H9 (cell line): ENCODE measurements at regions not wholly inside any gene's neighbourhood (a gene's known extent, or its start where the extent isn't known, plus 50 kb on each side); places are given as distances from the start of the nearest gene placed in this dataset.

Experiments used
- DNase-seq: peaks from one replicate; pipeline ENCODE4 v3.0.0-alpha.2; 2017
- H2AFZ ChIP-seq: one replicate; pipeline ENCODE4 v1.6.1; 2013; ENCODE audit warnings: mild to moderate bottlenecking, low read length, control low read depth, moderate library complexity
- H2AK5ac ChIP-seq: 2 replicates; pipeline ENCODE4 v1.6.1; 2013; ENCODE audit warnings: low read length, control low read depth, mixed read lengths; ENCODE audit not compliant: insufficient read length
- H2BK120ac ChIP-seq: one replicate; pipeline ENCODE4 v1.6.1; 2013; ENCODE audit warnings: low read depth, mild to moderate bottlenecking, low read length, control low read depth, inconsistent platforms; ENCODE audit not compliant: poor library complexity, severe bottlenecking
- H2BK12ac ChIP-seq: 2 replicates; pipeline ENCODE4 v1.6.1; 2013; ENCODE audit warnings: low read length, control low read depth, mixed read lengths, low read depth; ENCODE audit not compliant: insufficient read length
- H2BK15ac ChIP-seq: 2 replicates; pipeline ENCODE4 v1.6.1; 2013; ENCODE audit warnings: low read depth, low read length, control low read depth
- H2BK20ac ChIP-seq: one replicate; pipeline ENCODE4 v1.6.1; 2013; ENCODE audit warnings: low read depth, mild to moderate bottlenecking, low read length, control low read depth, inconsistent platforms; ENCODE audit not compliant: poor library complexity, severe bottlenecking
- H2BK5ac ChIP-seq: 2 replicates; pipeline ENCODE4 v1.6.1; 2013; ENCODE audit warnings: low read length, control low read depth, mixed read lengths; ENCODE audit not compliant: insufficient read length
- H3K14ac ChIP-seq: 2 replicates; pipeline ENCODE4 v1.6.1; 2013; ENCODE audit warnings: low read length, control low read depth; ENCODE audit not compliant: insufficient read depth
- H3K18ac ChIP-seq: 2 replicates; pipeline ENCODE4 v1.6.1; 2013; ENCODE audit warnings: low read depth, mild to moderate bottlenecking, mixed read lengths, low read length, control low read depth; ENCODE audit not compliant: insufficient read length
- H3K23ac ChIP-seq: 2 replicates; pipeline ENCODE4 v1.6.1; 2013; ENCODE audit warnings: low read length, control low read depth, mixed read lengths, low read depth; ENCODE audit not compliant: insufficient read length
- H3K23me2 ChIP-seq: 2 replicates; pipeline ENCODE4 v1.6.1; 2013; ENCODE audit warnings: low read depth, mild to moderate bottlenecking, mixed read lengths, low read length, control low read depth; ENCODE audit not compliant: insufficient read length, poor library complexity, severe bottlenecking
- H3K27ac ChIP-seq: 2 replicates; pipeline ENCODE4 v1.5.1; 2013; ENCODE audit warnings: low read length, control low read depth, mixed read lengths, low read depth; ENCODE audit not compliant: insufficient read length
- H3K27me3 ChIP-seq: 2 replicates; pipeline ENCODE4 v1.6.1; 2013; ENCODE audit warnings: low read length, control low read depth, inconsistent platforms; ENCODE audit not compliant: insufficient read depth
- H3K4ac ChIP-seq: 2 replicates; pipeline ENCODE4 v1.6.1; 2013; ENCODE audit warnings: low read depth, mild to moderate bottlenecking, control low read depth, inconsistent platforms, low read length, moderate library complexity
- H3K4me1 ChIP-seq: 2 replicates; pipeline ENCODE4 v1.6.1; 2013; ENCODE audit warnings: low read length, control low read depth, inconsistent platforms; ENCODE audit not compliant: insufficient read depth
- H3K4me2 ChIP-seq: 2 replicates; pipeline ENCODE4 v1.6.1; 2013; ENCODE audit warnings: low read length, control low read depth, mixed read lengths; ENCODE audit not compliant: insufficient read length, insufficient read depth
- H3K56ac ChIP-seq: 2 replicates; pipeline ENCODE4 v1.6.1; 2013; ENCODE audit warnings: low read depth, mild to moderate bottlenecking, mixed read lengths, low read length, control low read depth; ENCODE audit not compliant: insufficient read length
- H3K79me1 ChIP-seq: 2 replicates; pipeline ENCODE4 v1.6.1; 2013; ENCODE audit warnings: low read depth, mild to moderate bottlenecking, moderate library complexity, low read length, control low read depth, inconsistent platforms; ENCODE audit not compliant: insufficient read depth, poor library complexity, severe bottlenecking
- H3K79me2 ChIP-seq: 2 replicates; pipeline ENCODE4 v1.6.1; 2013; ENCODE audit warnings: low read length, control low read depth, inconsistent platforms; ENCODE audit not compliant: insufficient read depth
- H3K9ac ChIP-seq: 2 replicates; pipeline ENCODE4 v1.6.1; 2013; ENCODE audit warnings: low read length, control low read depth, mixed read lengths; ENCODE audit not compliant: insufficient read length; ENCODE audit errors: extremely low read depth
- H3K9me3 ChIP-seq: one replicate; pipeline ENCODE4 v1.6.1; 2013; ENCODE audit warnings: low read depth, low read length, inconsistent platforms; ENCODE audit not compliant: control insufficient read depth
- H3T11ph ChIP-seq: one replicate; pipeline ENCODE4 v1.6.1; 2013; ENCODE audit warnings: mild to moderate bottlenecking, low read length, control low read depth, inconsistent platforms
- H4K20me1 ChIP-seq: one replicate; pipeline ENCODE4 v1.6.1; 2013; ENCODE audit not compliant: control insufficient read depth, insufficient read length, insufficient read depth
- H4K5ac ChIP-seq: 2 replicates; pipeline ENCODE4 v1.6.1; 2013; ENCODE audit warnings: low read depth, mild to moderate bottlenecking, mixed read lengths, low read length, control low read depth; ENCODE audit not compliant: insufficient read length
- H4K8ac ChIP-seq: replicated peaks from 2 replicates; pipeline ENCODE4 v1.6.1; 2013; ENCODE audit warnings: low read length, control low read depth, mixed read lengths, low read depth; ENCODE audit not compliant: insufficient read length
- H4K91ac ChIP-seq: 2 replicates; pipeline ENCODE4 v1.6.1; 2013; ENCODE audit warnings: low read depth, mild to moderate bottlenecking, moderate library complexity, mixed read lengths, low read length, control low read depth; ENCODE audit not compliant: insufficient read length
- H3K27ac Mint-ChIP-seq, 3 experiments: 2 replicates in 2 of 3; 3 replicates in 1 of 3; pipeline ENCODE4 v1.8.0; 2020 to 2021; ENCODE audit warnings: mixed read lengths in 3 of 3, mild to moderate bottlenecking in 1 of 3, moderate library complexity in 1 of 3
- H3K27me3 Mint-ChIP-seq: 2 replicates; pipeline ENCODE4 v1.8.0; 2021; ENCODE audit warnings: low read depth, mild to moderate bottlenecking, moderate library complexity, mixed read lengths
- H3K36me3 Mint-ChIP-seq, 3 experiments: 2 replicates in 2 of 3; 3 replicates in 1 of 3; pipeline ENCODE4 v1.8.0; 2020 to 2021; ENCODE audit warnings: low read depth in 3 of 3, mixed read lengths in 3 of 3; ENCODE audit not compliant: insufficient read depth in 1 of 3
- H3K4me1 Mint-ChIP-seq, 2 experiments: 2 replicates each; pipeline ENCODE4 v1.8.0; 2020; ENCODE audit warnings: mixed read lengths in 2 of 2
- H3K4me3 Mint-ChIP-seq, 2 experiments: 2 replicates in 1 of 2; 3 replicates in 1 of 2; pipeline ENCODE4 v1.8.0; 2020 to 2021; ENCODE audit warnings: mild to moderate bottlenecking in 2 of 2, mixed read lengths in 2 of 2, moderate library complexity in 1 of 2
- H3K9me3 Mint-ChIP-seq, 2 experiments: 2 replicates in 1 of 2; 3 replicates in 1 of 2; pipeline ENCODE4 v1.8.0; 2020; ENCODE audit warnings: mild to moderate bottlenecking in 2 of 2, mixed read lengths in 2 of 2, moderate library complexity in 1 of 2
- CTCF ChIP-seq: fragments of 200-600 bp; sonication (generic); conservative IDR thresholded peaks from 3 replicates; pipeline ENCODE4 v1.8.0; 2021; ENCODE audit warnings: antibody characterized with exemption, mild to moderate bottlenecking
- WGBS: extraction: QIAGEN DNeasy Blood & Tissue Kit; methylation state at CpG from one replicate; pipeline ENCODE4 v1.1.7; 2013; ENCODE audit warnings: missing lambda C conversion rate, low lambda C conversion rate, mixed read lengths; ENCODE audit not compliant: insufficient read length; ENCODE audit errors: extremely low coverage; 5-methylcytosine and 5-hydroxymethylcytosine counted together

- H3K4me2 ChIP-seq = no peak overlapping the region
- WGBS = no CpG with 5 or more reads among the region's 13 CpGs
- H3K4me3 Mint-ChIP-seq = no peak overlapping the region
- no peaks in the 10 kb centered on the region for H3K79me1 ChIP-seq
- H3K36me3 Mint-ChIP-seq = peaks cover 0 to 20% (median 1%) of the 10 kb centered on the region in 3 experiments; a peak in 3 of 7 replicates
- H3K9me3 ChIP-seq = no peaks in the 10 kb centered on the region
- DNase-seq = no peak
- H3K23me2 ChIP-seq = no peaks in the 10 kb centered on the region
- no peak overlapping the region for H3K18ac ChIP-seq
- no peak overlapping the region for H2BK5ac ChIP-seq
- H3K9ac ChIP-seq = no peak overlapping the region
- TF ChIP-seq CTCF = no peak
- peaks cover 2 to 8% of the 10 kb centered on the region in 2 experiments; a peak in 3 of 5 replicates for H3K9me3 Mint-ChIP-seq
- H3K4me1 ChIP-seq = no peaks in the 10 kb centered on the region; the same call in 1 of the 2 replicates
- H3T11ph ChIP-seq = no peak overlapping the region
- no peaks in the 10 kb centered on the region for H3K79me2 ChIP-seq
- H3K56ac ChIP-seq = no peak overlapping the region
- H4K20me1 ChIP-seq = no peaks in the 10 kb centered on the region
- no peak overlapping the region for H3K4ac ChIP-seq
- no peak overlapping the region for H3K23ac ChIP-seq
- H3K27me3 ChIP-seq = no peaks in the 10 kb centered on the region
- no peak overlapping the region for H3K14ac ChIP-seq
- H2BK12ac ChIP-seq = no peak overlapping the region
- H3K4me1 Mint-ChIP-seq = peaks cover 3 to 4% of the 10 kb centered on the region in 2 experiments; a peak in 2 of 4 replicates
- H3K27ac Mint-ChIP-seq = no peak overlapping the region
- H2AFZ ChIP-seq = no peak overlapping the region
- H3K27ac ChIP-seq = no peak overlapping the region
- H4K91ac ChIP-seq = no peak overlapping the region
- no peak overlapping the region for H2AK5ac ChIP-seq
- H4K8ac ChIP-seq = no peak overlapping the region
- H2BK20ac ChIP-seq = no peak overlapping the region
- H3K27me3 Mint-ChIP-seq = no peaks in the 10 kb centered on the region; the same call in none of the 2 replicates
- H2BK15ac ChIP-seq = no peak overlapping the region
- H2BK120ac ChIP-seq = no peak overlapping the region
- no peak overlapping the region for H4K5ac ChIP-seq
Measured at GRCh38 chr4:128538111-128538882, 250.7 kb upstream of the PGRMC2 start.
